Right lung (tissue), 2 donors: ENCODE measurements at regions not wholly inside any gene's neighbourhood (a gene's known extent, or its start where the extent isn't known, plus 50 kb on each side); places are given as distances from the start of the nearest gene placed in this dataset.
A peak's percentile ranks its signal among the peaks of the same experiment; 100 is the strongest.

Experiments
- DNase-seq, 2 donors: peaks; one replicate each; pipeline ENCODE4 v3.0.0-alpha.2; 2013

DNA sequence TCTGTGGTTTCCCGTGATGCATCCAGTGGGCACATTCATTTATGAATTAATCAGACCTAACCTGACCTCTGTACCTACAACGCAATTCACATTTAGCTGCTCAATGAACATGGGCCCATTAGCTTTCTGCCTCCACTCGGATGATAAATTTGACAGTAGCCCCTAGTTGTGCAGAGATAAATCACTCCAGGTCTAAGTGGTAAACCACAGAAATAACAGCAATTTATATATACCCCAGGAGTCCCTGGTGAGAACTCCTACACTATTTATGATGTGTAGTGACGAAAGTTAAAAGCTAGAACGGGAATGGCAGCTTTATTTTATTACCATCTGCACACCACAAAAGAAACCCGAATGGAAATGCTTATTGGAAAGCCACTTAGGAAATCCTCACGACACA lies 371.5 kb downstream of the HAPSTR1 start:
- DNase-seq = no peak

GRCh38 chr16:9463461-9463860 lies 372.0 kb downstream of the HAPSTR1 start:
- DNase-seq = no peak

- no peak for DNase-seq
Observed at GRCh38 chr16:9465161-9465560, 373.7 kb downstream of the HAPSTR1 start.

DNA sequence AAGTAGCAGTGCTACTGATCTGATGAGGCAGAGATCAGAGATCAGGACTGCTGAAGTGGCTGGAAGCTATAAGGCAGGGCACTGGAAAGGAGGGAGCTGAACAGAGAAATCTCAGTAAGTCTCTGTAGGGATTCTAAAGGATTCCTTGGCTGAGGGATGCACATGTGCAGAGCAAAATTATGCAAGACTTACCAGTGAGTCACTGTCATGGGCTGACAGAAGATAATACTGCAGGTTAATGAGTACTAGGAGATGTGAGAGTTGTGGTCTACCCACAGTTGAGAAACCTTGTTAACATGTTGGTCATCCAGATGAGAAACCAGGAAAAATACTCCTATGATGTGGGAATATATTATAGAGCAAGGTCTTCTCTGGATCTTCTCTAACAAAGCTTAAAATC lies 378.1 kb downstream of the HAPSTR1 start:
- no peak for DNase-seq

GRCh38 chr16:9476744-9477143 lies 385.3 kb downstream of the HAPSTR1 start:
- no peak for DNase-seq

DNA sequence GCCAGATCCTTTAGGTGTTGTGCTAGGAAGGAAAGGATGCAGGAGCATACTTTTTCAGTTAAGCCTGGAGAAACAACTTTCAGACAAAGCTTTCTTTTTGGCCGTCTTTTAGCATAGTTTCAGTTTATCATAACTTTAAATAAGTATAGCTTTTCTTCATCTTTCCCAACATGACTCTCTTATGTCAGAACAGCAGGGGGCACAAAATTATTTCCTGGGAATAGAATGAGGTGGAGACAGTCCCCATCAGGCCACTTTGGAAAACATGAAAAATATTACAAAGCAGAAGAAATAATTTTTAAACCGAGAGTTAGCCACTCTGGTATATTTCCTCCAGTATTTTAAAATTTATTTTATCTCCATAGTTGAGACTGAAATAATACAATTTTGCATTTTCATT lies 387.6 kb downstream of the HAPSTR1 start:
- DNase-seq = no peak

DNA sequence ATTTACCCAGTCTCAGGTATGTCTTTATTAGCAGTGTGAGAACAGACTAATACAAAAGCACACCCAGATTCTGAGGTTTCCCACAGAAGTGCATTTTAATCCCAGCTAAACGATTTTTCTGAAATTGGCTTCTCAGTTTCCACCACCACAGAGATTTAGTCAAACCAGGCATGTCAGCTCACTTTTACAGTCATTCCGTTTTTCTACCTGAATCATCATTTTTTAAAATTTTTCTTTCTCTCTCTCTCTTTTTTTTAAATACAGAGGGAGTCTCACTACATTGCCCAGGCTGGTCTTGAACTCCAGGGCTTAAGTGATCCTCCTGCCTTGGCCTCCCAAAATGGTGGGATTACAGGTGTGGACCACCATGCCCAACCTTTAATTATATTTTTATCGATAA lies 389.1 kb downstream of the HAPSTR1 start:
- DNase-seq = no peak

DNA sequence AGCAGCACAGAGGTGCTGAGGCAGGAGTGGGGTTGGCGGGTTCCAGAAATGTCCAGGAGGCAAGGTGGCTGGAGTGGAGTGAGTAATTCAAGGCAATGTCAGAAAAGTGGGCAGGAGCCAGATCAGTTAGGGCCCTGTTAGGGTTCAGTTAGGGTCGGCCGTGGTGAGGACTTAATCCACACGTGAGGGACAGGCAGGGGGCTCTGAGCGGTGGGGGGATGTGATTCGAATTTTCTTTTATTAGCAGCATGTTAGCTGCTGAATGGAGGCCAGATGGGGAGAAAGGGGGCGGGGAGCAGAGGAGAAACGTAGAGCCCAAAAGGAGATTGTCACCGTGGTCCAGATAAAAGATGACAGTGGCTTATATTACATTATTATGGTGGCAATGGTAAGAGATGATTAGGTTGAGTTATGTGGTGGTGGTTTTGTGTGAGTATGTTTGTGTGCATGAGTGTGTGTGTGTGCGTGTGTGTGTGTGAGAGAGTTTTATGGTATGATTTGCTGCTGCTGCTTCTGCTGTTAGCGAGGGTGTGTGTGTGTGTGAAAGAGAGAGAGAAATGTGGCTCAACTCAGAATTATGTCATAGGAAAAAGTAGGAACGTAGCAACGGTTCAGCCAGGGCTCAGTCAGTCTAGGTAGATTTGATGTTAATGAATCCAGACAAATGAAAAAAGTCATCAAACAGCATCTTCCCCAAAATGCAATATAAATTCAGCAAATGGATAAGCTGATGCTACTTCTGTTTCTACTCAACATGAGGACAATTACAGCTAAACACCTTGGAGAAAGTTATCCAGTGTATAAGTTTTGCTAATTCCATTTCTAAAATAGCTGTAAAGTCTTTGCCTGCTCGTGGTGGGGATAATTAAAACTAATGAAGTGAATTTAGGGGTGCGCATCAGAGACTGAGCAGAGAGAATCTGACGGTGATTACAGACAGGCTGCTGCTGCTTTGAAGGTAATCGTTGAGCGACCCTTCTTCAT lies 390.6 kb downstream of the HAPSTR1 start:
- no peak for DNase-seq

DNA sequence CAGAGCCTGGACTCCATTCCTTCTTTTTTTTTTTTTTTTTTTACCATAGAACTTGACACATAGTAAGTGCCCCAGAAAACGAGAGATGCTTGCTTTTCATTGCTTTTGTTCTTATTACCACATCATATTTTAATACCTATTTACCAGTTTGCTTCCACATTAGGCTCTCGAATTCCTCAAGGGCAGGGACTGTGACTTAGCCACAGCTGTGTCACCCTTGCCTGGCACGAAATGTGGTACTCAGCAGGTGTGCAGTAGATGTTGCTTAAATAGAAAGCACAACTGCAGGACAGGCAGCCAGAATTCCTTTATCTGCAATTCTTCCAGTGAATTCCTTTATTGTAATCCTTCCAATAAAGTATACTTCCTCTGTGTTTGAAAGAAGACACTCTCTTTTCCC lies 393.0 kb downstream of the HAPSTR1 start:
- DNase-seq = no peak

DNA sequence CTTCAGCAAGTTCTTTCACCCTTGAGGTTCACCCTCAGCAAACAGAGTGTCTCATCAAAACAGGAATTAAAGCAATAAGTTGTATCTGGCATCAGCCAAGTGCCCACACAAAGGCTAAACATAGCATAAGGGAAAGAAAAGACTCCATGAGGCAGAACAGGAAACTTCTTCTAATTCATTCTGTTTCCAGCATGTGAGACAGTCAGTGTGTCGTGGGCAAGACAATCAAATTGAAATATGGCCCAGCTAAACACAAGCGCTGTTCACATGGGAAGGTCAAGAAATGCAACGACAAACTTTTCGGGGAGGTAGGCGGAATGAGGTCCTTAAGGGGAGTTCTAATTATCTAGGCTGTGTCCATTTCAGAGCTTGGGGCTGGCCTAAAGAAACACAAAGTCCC lies 393.4 kb downstream of the HAPSTR1 start:
- DNase-seq = no peak

- peak; percentile 24 to 28 for DNase-seq
Observed at GRCh38 chr16:9489835-9490467, 398.5 kb downstream of the HAPSTR1 start.

- no peak for DNase-seq
Observed at GRCh38 chr16:9495824-9496223, 404.4 kb downstream of the HAPSTR1 start.

DNA sequence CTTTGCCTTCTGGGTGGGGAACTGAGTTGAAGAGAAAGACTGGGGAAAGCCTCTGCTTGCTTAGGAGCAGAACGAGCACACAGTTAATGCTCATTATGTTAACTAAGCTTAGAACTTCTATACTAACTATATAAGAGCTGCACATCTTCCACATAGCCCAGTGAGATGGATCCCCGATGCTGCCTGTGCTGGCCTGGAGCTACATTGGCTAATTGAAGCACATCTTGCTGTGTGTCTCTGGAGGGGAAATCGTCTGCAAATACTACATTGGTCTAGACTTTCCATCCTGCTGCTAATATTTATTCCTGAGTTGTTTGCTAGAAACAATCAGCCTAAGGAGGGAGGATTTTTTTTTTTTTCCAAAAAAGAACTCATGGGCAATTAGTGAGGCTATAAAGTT lies 406.3 kb downstream of the HAPSTR1 start:
- DNase-seq = no peak

GRCh38 chr16:9499941-9500593 lies 408.6 kb downstream of the HAPSTR1 start:
- DNase-seq = no peak

GRCh38 chr16:9500872-9501271 lies 409.4 kb downstream of the HAPSTR1 start:
- DNase-seq = no peak

DNA sequence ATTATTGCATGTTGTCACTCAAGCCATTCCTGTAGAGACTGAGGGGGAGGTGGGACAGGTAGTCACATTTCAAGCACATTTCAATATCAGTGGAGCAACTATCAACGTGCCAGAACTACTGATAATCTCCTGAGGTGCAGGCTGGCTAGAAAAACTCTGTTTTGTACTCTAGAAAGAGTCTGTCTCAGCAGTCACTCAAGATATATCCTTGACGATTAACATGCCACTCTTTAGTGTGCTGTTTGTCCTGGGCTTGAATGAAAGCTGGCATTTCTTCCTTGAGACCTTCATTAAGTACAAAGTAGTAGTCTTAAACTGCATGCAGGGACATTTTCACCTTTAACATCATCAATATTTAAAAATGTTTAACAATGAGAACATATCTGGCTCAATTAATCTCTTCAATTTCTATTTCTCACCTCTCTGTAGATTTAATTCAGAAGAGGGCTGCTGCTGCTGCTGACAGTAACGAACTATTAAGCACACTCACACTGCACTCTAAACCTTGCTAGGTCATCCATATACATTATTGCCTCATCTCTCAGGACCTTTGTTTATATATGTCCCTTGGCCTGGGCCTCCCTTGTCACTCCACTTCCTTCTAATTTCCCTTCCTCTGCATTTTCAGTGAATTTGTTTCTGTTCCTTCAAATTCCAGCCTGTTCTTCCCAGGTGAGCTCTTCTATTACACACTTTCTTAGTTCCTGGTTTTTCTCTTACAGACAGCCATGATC lies 412.0 kb downstream of the HAPSTR1 start:
- no peak for DNase-seq

DNA sequence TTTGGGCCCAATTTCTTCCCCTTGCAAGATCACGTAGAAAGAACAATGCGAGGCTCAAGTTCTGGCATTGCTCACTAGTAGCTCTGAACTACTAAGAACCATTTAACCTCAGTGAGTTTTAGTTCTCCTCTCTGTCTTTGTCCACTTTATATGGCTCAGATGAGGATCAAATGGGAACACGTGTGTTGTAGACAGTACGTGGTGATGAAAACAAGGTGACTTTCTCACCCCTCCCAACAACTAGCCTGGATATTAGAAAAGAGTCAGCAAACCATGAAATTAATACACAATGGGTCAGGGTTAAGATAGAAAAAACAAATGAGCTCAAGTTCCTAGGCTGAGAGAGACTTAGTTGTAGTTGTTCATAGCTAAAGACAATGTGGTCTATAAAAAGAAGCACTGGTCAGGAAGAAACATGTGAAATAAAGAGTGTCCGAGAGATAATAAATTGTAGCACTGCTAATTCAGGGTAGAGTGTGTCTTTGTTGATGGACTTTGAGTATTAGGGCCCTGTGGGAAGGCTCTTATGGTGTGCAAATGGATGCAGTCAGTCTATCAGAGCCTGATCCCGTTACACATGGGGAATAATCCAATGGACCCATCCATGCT lies 417.0 kb downstream of the HAPSTR1 start:
- no peak for DNase-seq

DNA sequence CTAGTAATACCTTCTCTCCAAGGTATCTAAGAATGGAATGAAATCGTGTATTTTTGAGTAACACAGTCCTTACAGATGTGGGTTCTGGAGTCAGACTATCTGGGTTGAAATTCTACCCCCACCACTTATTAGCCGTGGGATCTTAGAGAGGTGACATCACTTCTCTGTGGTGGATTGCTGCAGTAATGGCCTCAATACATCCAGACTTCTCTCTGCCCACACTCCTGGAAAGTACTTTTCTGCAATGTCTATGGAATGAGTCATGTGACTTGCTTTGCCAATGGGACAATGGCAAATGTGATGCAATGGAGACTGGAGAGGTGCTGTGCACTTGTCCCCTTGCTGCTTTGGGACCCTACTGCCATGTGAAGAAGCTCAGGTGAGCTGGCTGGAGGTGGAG lies 418.2 kb downstream of the HAPSTR1 start:
- no peak for DNase-seq

- no peak for DNase-seq
Observed at GRCh38 chr16:9511389-9511788, 419.9 kb downstream of the HAPSTR1 start.

DNA sequence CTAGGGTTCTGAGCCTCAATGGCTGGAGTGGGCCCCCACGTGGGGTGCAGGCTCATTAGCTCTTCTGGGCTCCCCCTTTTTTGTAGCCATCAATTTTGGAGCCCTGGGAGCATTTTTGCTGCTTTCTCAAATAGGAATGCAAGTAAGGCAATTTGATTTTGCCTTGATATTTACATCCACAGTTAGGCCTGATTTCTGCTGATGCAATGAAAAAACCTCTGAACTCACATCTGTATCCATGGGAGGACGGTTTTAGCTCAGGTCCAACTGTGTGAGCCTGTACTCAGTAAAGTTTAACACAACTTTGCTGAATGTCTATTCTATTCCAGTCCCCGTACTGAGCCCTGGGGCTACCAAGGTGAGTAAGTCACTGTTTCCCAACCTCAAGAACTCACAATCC lies 425.0 kb downstream of the HAPSTR1 start:
- no peak for DNase-seq

DNA sequence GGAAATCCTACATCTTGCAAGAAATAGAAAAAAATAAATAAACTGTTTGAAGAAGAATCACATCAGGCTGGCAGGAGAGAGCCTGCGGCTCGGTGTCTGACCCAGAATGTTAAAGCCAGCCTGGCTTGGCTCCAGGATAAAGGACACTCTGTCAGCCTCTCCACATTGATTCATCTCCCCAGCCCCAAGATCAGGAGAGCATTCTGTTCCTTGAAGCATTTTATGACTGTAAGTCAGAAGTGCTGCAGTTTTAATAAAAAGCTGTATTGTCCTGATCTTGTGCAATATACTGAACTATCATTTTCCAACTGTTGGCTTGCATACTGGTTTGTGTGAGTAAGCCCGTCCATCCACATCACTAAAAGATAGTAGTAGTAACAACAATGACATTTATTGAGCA lies 426.6 kb downstream of the HAPSTR1 start:
- DNase-seq = peak in 1 of 2 donors; percentile 23

DNA sequence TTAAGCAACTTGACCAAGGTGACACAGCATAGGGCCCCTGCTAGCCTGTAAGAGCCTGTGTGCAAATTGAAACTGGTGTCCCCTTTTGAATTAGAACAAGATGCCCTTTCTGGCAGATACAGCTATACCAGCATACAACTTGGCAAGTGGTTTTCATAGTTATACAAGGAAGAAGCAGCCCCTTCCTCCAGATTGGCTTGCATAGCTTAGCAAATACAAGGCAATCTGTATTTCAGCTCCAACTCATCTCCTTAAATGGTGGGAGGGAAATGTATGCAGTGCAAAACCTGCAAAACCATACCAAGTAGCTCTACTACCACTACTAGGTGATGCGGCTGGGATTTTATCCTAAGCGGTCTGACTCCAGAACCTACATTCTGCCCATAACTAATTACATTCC lies 427.1 kb downstream of the HAPSTR1 start:
- no peak for DNase-seq
